B cell (primary cell): ENCODE measurements at regions not wholly inside any gene's neighbourhood (a gene's known extent, or its start where the extent isn't known, plus 50 kb on each side); places are given as distances from the start of the nearest gene placed in this dataset.

Experiments
- ATAC-seq: fragments of 200-7000 bp; cut with Tn5 transposase; one replicate; pipeline ENCODE4 v1.10.0; 2021; ENCODE audit warnings: low read depth, mild to moderate bottlenecking, moderate number of reproducible peaks, moderate library complexity
- CTCF ChIA-PET: fragments of 350-600 bp; sonication (Branson Sonifier 250); formaldehyde crosslinking; loops from one replicate; lab custom pipeline; 2021; ENCODE audit warnings: antibody characterized with exemption, inconsistent platforms; lab: Charles Lee
- POLR2A ChIA-PET: fragments of 350-600 bp; sonication (Branson Sonifier 250); formaldehyde crosslinking; loops from one replicate; lab custom pipeline; 2021; ENCODE audit warnings: antibody characterized with exemption; lab: Charles Lee
- DNase-seq: peaks from one replicate; pipeline ENCODE4 v3.0.0; 2013
- H2AFZ ChIP-seq: 2 replicates; pipeline ENCODE4 v1.6.1; 2012; ENCODE audit warnings: mild to moderate bottlenecking, low read depth, low read length; ENCODE audit not compliant: insufficient read depth, poor library complexity, severe bottlenecking
- H3K27ac ChIP-seq, 2 donors: 1 replicate in 1 of 2; 2 replicates in 1 of 2; pipeline ENCODE4 v1.5.1; 2012 to 2013; ENCODE audit warnings: low read length in 2 of 2, mild to moderate bottlenecking in 2 of 2, moderate library complexity in 1 of 2
- H3K27me3 ChIP-seq, 4 experiments: fragments of 200-600 bp in 1 of 4; sonication (generic) in 1 of 4; replicated peaks in 1 of 4; 1 replicate in 2 of 4; 2 replicates in 2 of 4; pipeline versions ENCODE4 v1.6.1 to v1.7.0; 2013 to 2016; ENCODE audit warnings: low read length in 3 of 4, mild to moderate bottlenecking in 2 of 4, mixed read lengths in 1 of 4, moderate library complexity in 1 of 4; ENCODE audit not compliant: insufficient read depth in 4 of 4, control insufficient read depth in 3 of 4; ENCODE audit errors: control extremely low read depth in 1 of 4
- H3K36me3 ChIP-seq, 2 experiments: replicated peaks in 1 of 2; 1 replicate in 1 of 2; 2 replicates in 1 of 2; pipeline versions ENCODE4 v1.6.1 to v1.7.1; 2013; ENCODE audit warnings: low read length in 1 of 2; ENCODE audit not compliant: insufficient read depth in 2 of 2, control insufficient read depth in 1 of 2; ENCODE audit errors: control extremely low read depth in 1 of 2, extremely low read depth in 1 of 2
- H3K4me1 ChIP-seq, 2 donors: fragments of 200-600 bp in 1 of 2; sonication (generic) in 1 of 2; 1 replicate in 1 of 2; 2 replicates in 1 of 2; pipeline versions ENCODE4 v1.5.1 to v1.6.1; 2013 to 2017; ENCODE audit warnings: low read length in 2 of 2; ENCODE audit not compliant: control insufficient read depth in 2 of 2, insufficient read depth in 2 of 2
- H3K4me2 ChIP-seq: replicated peaks from 2 replicates; pipeline ENCODE3; 2012; ENCODE audit warnings: mild to moderate bottlenecking, low read depth, low read length; ENCODE audit not compliant: poor library complexity, severe bottlenecking
- H3K4me3 ChIP-seq, 5 experiments: fragments of 200-600 bp in 1 of 5; sonication (generic) in 1 of 5; 1 replicate in 3 of 5; 2 replicates in 2 of 5; pipeline versions ENCODE4 v1.5.1 to v1.7.0; 2011 to 2016; ENCODE audit warnings: low read length in 4 of 5, mild to moderate bottlenecking in 4 of 5, low read depth in 2 of 5, control low read depth in 1 of 5, moderate library complexity in 1 of 5; ENCODE audit not compliant: insufficient read depth in 1 of 5; ENCODE audit errors: control extremely low read depth in 1 of 5, extremely low read depth in 1 of 5
- H3K79me2 ChIP-seq: fragments of 200-600 bp; sonication (generic); one replicate; pipeline ENCODE4 v1.6.0; 2016; ENCODE audit warnings: low read length; ENCODE audit not compliant: control insufficient read depth, insufficient read depth
- H3K9ac ChIP-seq: fragments of 200-600 bp; sonication (generic); 2 replicates; pipeline ENCODE4 v1.6.1; 2017; ENCODE audit warnings: mild to moderate bottlenecking, low read length, moderate library complexity
- H3K9me3 ChIP-seq, 3 donors: one replicate each; pipeline versions ENCODE4 v1.6.1 to v1.7.1; 2013; ENCODE audit warnings: low read length in 2 of 3; ENCODE audit not compliant: control insufficient read depth in 2 of 3, insufficient read depth in 1 of 3; ENCODE audit errors: control extremely low read depth in 1 of 3
- H4K20me1 ChIP-seq: 2 replicates; pipeline ENCODE4 v1.6.0; 2012; ENCODE audit warnings: mild to moderate bottlenecking, low read length; ENCODE audit not compliant: insufficient read depth, control insufficient read depth, poor library complexity, severe bottlenecking
- H3K27ac Mint-ChIP-seq: one replicate; pipeline ENCODE4 v1.8.0; 2021; ENCODE audit warnings: mixed read lengths
- H3K27me3 Mint-ChIP-seq: one replicate; pipeline ENCODE4 v1.8.0; 2021; ENCODE audit warnings: mixed read lengths
- H3K4me1 Mint-ChIP-seq: one replicate; pipeline ENCODE4 v1.8.0; 2021; ENCODE audit warnings: mixed read lengths
- H3K4me3 Mint-ChIP-seq: one replicate; pipeline ENCODE4 v1.8.0; 2021; ENCODE audit warnings: mixed read lengths
- H3K9me3 Mint-ChIP-seq: one replicate; pipeline ENCODE4 v1.8.0; 2022; ENCODE audit warnings: mixed read lengths; ENCODE audit not compliant: insufficient read depth
- CTCF ChIP-seq: fragments of 200-600 bp; IDR thresholded peaks from one replicate; pipeline ENCODE4 v1.8.0; 2022; ENCODE audit warnings: antibody characterized with exemption, mild to moderate bottlenecking
- EZH2 ChIP-seq: IDR thresholded peaks from 2 replicates; pipeline ENCODE4 v1.6.1; 2012; ENCODE audit warnings: borderline replicate concordance, low read depth, mild to moderate bottlenecking, moderate library complexity, low read length; ENCODE audit not compliant: insufficient read depth, poor library complexity, severe bottlenecking
- WGBS: methylation state at CpG from one replicate; pipeline ENCODE4 v1.1.5; 2013; ENCODE audit warnings: missing lambda C conversion rate; ENCODE audit not compliant: insufficient coverage; 5-methylcytosine and 5-hydroxymethylcytosine counted together
- intact Hi-C: fragments of 100-400 bp; cut with micrococcal nuclease; formaldehyde crosslinking; loops from one replicate; pipeline ENCODE4 v1.10.0; 2022

GRCh38 chr1:87673309-87673708, 344.6 kb downstream of the LMO4 start:
- Mint-ChIP-seq H3K4me1 (no peaks in the 10 kb centered on the region), H3K27ac (no peak overlapping the region), H3K27me3 (no peaks in the 10 kb centered on the region), H3K9me3 (no peaks in the 10 kb centered on the region), H3K4me3 (no peak overlapping the region)
- DNase-seq (no peak), ATAC-seq (no peak)
- no peaks in the 10 kb centered on the region for H3K9me3 ChIP-seq
- TF ChIP-seq CTCF = no peak
- no peaks in the 10 kb centered on the region for H3K36me3 ChIP-seq
- H4K20me1 ChIP-seq = no peaks in the 10 kb centered on the region
- no peaks in the 10 kb centered on the region for H3K79me2 ChIP-seq
- H3K4me3 ChIP-seq = no peak overlapping the region
- H3K4me2 ChIP-seq = no peak overlapping the region
- intact Hi-C loops = no loop called here
- H3K27ac ChIP-seq = no peak overlapping the region
- ChIA-PET POLR2A (no interaction called here), CTCF (no interaction called here)
- no peaks in the 10 kb centered on the region for H3K4me1 ChIP-seq
- WGBS = no CpG with 5 or more reads among the region's 5 CpGs
- H2AFZ ChIP-seq = no peak overlapping the region
- no peak overlapping the region for H3K9ac ChIP-seq
- no peaks in the 10 kb centered on the region for H3K27me3 ChIP-seq

DNA sequence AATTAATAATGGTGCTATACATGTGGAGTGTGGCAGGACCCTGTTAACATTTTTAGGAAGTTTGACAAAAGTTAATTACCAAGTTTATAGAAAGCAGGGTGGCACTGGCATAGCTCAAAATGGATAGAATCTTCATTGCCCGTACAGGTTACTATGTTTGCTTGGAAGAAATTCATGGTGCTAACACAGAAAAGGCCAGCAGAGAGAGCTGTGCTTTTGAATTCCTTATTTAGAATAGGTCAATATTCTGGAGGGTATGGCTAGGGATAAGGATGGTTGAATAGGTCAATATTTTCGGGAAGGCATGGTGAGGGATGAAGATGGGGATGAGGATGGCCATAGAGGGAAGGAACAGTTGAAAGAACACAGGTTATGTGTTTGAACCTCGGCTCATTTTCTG, 345.1 kb downstream of the LMO4 start:
- Mint-ChIP-seq H3K4me3 (no peak overlapping the region), H3K27ac (no peak overlapping the region), H3K4me1 (no peaks in the 10 kb centered on the region), H3K27me3 (no peaks in the 10 kb centered on the region), H3K9me3 (no peaks in the 10 kb centered on the region)
- no peaks in the 10 kb centered on the region for H3K27me3 ChIP-seq
- no peaks in the 10 kb centered on the region for H3K9me3 ChIP-seq
- H3K9ac ChIP-seq = no peak overlapping the region
- no peak overlapping the region for H2AFZ ChIP-seq
- POLR2A ChIA-PET = no interaction called here
- WGBS = 96% methylated on average over 2 of the region's 3 CpGs
- H3K27ac ChIP-seq = no peak overlapping the region
- no peak overlapping the region for H3K4me2 ChIP-seq
- ATAC-seq = no peak
- no peak for DNase-seq
- no peaks in the 10 kb centered on the region for H4K20me1 ChIP-seq
- H3K4me3 ChIP-seq = no peak overlapping the region
- CTCF ChIA-PET = no interaction called here
- H3K4me1 ChIP-seq = no peaks in the 10 kb centered on the region
- H3K36me3 ChIP-seq = no peaks in the 10 kb centered on the region
- no peak for TF ChIP-seq EZH2
- no peak for TF ChIP-seq CTCF
- H3K79me2 ChIP-seq = no peaks in the 10 kb centered on the region
- intact Hi-C loops = no loop called here
